ENCODE measurements at regions not wholly inside any gene's neighbourhood (a gene's known extent, or its start where the extent isn't known, plus 50 kb on each side); places are given as distances from the start of the nearest gene placed in this dataset.

DNA sequence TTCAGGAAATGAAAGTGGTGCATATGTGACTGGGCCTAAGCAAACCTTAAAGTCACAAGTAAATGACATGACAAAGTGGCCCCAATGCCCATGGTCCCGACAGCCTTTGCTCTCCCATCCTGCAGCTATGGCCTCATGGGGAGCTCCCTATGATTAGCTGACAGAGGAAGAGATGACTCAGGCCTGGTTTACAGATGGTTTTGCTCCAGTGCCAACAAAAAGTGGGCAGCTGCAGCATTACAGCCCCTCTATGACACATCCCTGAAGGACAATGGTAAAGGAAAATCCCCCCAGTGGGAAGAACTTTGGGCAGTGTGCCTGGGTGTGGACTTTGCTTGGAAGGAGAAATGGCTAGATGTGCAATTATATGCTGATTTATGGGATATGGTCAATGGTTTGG, 105.1 kb upstream of the ADCY1 start:
- no peaks in the 10 kb centered on the region for H3K9me2 ChIP-seq (ENCODE audit: insufficient read depth)
- ChIA-PET POLR2A (no interaction called here), CTCF (no interaction called here), RAD21 (ENCODE audit: low non-redundant PET in 1 of 2, low total read pairs in 2 of 2, uncharacterized antibody in 2 of 2, unreplicated experiment in 2 of 2) (no interaction called here)
- H3K9me3 ChIP-seq (ENCODE audit: control insufficient read depth in 1 of 2, insufficient read depth in 1 of 2, low read depth in 1 of 2, low read length in 2 of 2) = no peaks in the 10 kb centered on the region
- DNase-seq (ENCODE audit: low read depth, low spot score) = no peak
- no peak overlapping the region for H3K4me2 ChIP-seq (ENCODE audit: low read length)
- ATAC-seq = no peak
- BruUV-seq (replicated peaks) = no TSS peak
- no peaks in the 10 kb centered on the region for H3K36me3 ChIP-seq (ENCODE audit: control insufficient read depth in 1 of 2, insufficient read depth in 2 of 2, low read length in 2 of 2)
- no peak overlapping the region for H3K9ac ChIP-seq (ENCODE audit: low read length)
- no peak overlapping the region for H2AFZ ChIP-seq (ENCODE audit: low read depth, low read length, poor library complexity, severe bottlenecking)
- TF ChIP-seq POLR2AphosphoS5 (IDR thresholded peaks at IDR 0.05; ENCODE audit: low read depth, low read length) (no peak), JUND (IDR thresholded peaks at IDR 0.05) (no peak), CBX3 (IDR thresholded peaks at IDR 0.05; ENCODE audit: low read depth) (no peak), EGR1 (IDR thresholded peaks at IDR 0.05; ENCODE audit: low read depth) (no peak), SRF (IDR thresholded peaks at IDR 0.05; ENCODE audit: low read depth) (no peak), RAD21 (IDR thresholded peaks at IDR 0.05; ENCODE audit: low read depth) (no peak)
- TF ChIP-seq, protein P1, sequence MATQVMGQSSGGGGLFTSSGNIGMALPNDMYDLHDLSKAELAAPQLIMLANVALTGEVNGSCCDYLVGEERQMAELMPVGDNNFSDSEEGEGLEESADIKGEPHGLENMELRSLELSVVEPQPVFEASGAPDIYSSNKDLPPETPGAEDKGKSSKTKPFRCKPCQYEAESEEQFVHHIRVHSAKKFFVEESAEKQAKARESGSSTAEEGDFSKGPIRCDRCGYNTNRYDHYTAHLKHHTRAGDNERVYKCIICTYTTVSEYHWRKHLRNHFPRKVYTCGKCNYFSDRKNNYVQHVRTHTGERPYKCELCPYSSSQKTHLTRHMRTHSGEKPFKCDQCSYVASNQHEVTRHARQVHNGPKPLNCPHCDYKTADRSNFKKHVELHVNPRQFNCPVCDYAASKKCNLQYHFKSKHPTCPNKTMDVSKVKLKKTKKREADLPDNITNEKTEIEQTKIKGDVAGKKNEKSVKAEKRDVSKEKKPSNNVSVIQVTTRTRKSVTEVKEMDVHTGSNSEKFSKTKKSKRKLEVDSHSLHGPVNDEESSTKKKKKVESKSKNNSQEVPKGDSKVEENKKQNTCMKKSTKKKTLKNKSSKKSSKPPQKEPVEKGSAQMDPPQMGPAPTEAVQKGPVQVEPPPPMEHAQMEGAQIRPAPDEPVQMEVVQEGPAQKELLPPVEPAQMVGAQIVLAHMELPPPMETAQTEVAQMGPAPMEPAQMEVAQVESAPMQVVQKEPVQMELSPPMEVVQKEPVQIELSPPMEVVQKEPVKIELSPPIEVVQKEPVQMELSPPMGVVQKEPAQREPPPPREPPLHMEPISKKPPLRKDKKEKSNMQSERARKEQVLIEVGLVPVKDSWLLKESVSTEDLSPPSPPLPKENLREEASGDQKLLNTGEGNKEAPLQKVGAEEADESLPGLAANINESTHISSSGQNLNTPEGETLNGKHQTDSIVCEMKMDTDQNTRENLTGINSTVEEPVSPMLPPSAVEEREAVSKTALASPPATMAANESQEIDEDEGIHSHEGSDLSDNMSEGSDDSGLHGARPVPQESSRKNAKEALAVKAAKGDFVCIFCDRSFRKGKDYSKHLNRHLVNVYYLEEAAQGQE (IDR thresholded peaks at IDR 0.05; ENCODE audit: low read depth) = no peak
- no peaks in the 10 kb centered on the region for H4K20me1 ChIP-seq (ENCODE audit: insufficient read depth)
- H3K4me1 ChIP-seq (ENCODE audit: control insufficient read depth in 1 of 2, insufficient read depth in 2 of 2, low read length in 2 of 2) = no peaks in the 10 kb centered on the region
- H3K27me3 ChIP-seq (ENCODE audit: insufficient read depth, low read length) = peaks cover 5% of the 10 kb centered on the region; the same call in 1 of the 2 replicates
- intact Hi-C loops (cut with micrococcal nuclease) = no loop called here
- H3K4me3 ChIP-seq (replicated peaks in 1 of 2; ENCODE audit: low read depth in 1 of 2, low read length in 2 of 2) = no peak overlapping the region
- no peaks in the 10 kb centered on the region for H3K79me2 ChIP-seq (ENCODE audit: insufficient read depth, low read length)
- no peak overlapping the region for H3K27ac ChIP-seq (ENCODE audit: low read depth, low read length)

DNA sequence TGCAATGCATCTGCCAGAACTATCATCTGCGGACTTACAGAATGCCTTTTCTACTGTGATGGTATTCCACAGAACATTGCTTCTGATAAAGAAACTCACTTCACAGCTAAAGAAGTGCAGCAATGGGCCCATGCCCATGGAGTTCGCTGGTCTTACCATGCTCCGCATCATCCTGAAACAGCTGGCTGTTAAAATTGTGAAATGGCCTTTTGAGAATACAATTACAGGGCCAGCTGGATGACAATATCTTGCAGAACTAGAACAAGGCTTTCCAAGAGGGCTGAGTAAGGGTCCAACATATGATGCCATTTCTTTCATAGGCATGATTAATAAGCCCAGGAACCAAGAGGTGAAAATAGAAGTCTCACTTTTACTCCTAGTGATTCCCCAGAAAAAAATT, 104.1 kb upstream of the ADCY1 start:
- Histone ChIP-seq H3K4me1 (ENCODE audit: control insufficient read depth in 1 of 2, insufficient read depth in 2 of 2, low read length in 2 of 2) (no peaks in the 10 kb centered on the region), H2AFZ (ENCODE audit: low read depth, low read length, poor library complexity, severe bottlenecking) (no peak overlapping the region), H3K27me3 (ENCODE audit: insufficient read depth, low read length) (peaks cover 5% of the 10 kb centered on the region; the same call in 1 of the 2 replicates), H3K36me3 (ENCODE audit: control insufficient read depth in 1 of 2, insufficient read depth in 2 of 2, low read length in 2 of 2) (no peaks in the 10 kb centered on the region), H3K79me2 (ENCODE audit: insufficient read depth, low read length) (no peaks in the 10 kb centered on the region), H3K4me2 (ENCODE audit: low read length) (no peak overlapping the region), H3K27ac (ENCODE audit: low read depth, low read length) (no peak overlapping the region), H4K20me1 (ENCODE audit: insufficient read depth) (no peaks in the 10 kb centered on the region), H3K9ac (ENCODE audit: low read length) (no peak overlapping the region), H3K4me3 (replicated peaks in 1 of 2; ENCODE audit: low read depth in 1 of 2, low read length in 2 of 2) (no peak overlapping the region), H3K9me2 (ENCODE audit: insufficient read depth) (no peaks in the 10 kb centered on the region), H3K9me3 (ENCODE audit: control insufficient read depth in 1 of 2, insufficient read depth in 1 of 2, low read depth in 1 of 2, low read length in 2 of 2) (no peaks in the 10 kb centered on the region)
- POLR2A ChIA-PET = no interaction called here
- RAD21 ChIA-PET (ENCODE audit: low non-redundant PET in 1 of 2, low total read pairs in 2 of 2, uncharacterized antibody in 2 of 2, unreplicated experiment in 2 of 2) = no interaction called here
- CTCF ChIA-PET = no interaction called here
- TF ChIP-seq SIN3A (IDR thresholded peaks at IDR 0.05; ENCODE audit: low read depth) (no peak), CEBPB (IDR thresholded peaks at IDR 0.05; ENCODE audit: low read depth) (no peak)
- DNase-seq (ENCODE audit: low read depth, low spot score) (no peak), ATAC-seq (no peak)
- BruUV-seq (replicated peaks) = no TSS peak
- intact Hi-C loops (cut with micrococcal nuclease) = no loop called here

Data from HCT116 (cell line).